ENCODE measurements at regions not wholly inside any gene's neighbourhood (a gene's known extent, or its start where the extent isn't known, plus 50 kb on each side); places are given as distances from the start of the nearest gene placed in this dataset.
A peak's percentile ranks its signal among the peaks of the same experiment; 100 is the strongest.

GRCh38 chr2:144859716-144860115 is 339.8 kb upstream of the ZEB2 start:
- Mint-ChIP-seq H3K27me3 (ENCODE audit: insufficient read depth, low read depth, poor library complexity) (no peaks in the 10 kb centered on the region), H3K9me3 (no peaks in the 10 kb centered on the region), H3K4me1 (no peaks in the 10 kb centered on the region), H3K4me3 (no peak overlapping the region), H3K36me3 (ENCODE audit: low read depth) (no peaks in the 10 kb centered on the region), H3K27ac (no peak overlapping the region)
- H3K79me2 ChIP-seq (replicated peaks; ENCODE audit: insufficient read depth) = no peaks in the 10 kb centered on the region
- TF ChIP-seq ZNF331 (CRISPR knock-in tag; IDR thresholded peaks at IDR 0.05; ENCODE audit: low read depth) = no peak
- no peak for TF ChIP-seq POLR2AphosphoS5 (IDR thresholded peaks at IDR 0.05; ENCODE audit: low read depth)
- no peak for TF ChIP-seq CREB1 (CRISPR knock-in tag; IDR thresholded peaks at IDR 0.05; ENCODE audit: low read depth)
- no peak for TF ChIP-seq REST (IDR thresholded peaks at IDR 0.05; ENCODE audit: unreplicated experiment)
- TF ChIP-seq, protein P1, sequence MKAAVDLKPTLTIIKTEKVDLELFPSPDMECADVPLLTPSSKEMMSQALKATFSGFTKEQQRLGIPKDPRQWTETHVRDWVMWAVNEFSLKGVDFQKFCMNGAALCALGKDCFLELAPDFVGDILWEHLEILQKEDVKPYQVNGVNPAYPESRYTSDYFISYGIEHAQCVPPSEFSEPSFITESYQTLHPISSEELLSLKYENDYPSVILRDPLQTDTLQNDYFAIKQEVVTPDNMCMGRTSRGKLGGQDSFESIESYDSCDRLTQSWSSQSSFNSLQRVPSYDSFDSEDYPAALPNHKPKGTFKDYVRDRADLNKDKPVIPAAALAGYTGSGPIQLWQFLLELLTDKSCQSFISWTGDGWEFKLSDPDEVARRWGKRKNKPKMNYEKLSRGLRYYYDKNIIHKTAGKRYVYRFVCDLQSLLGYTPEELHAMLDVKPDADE (IDR thresholded peaks at IDR 0.05) = no peak
- no peak for TF ChIP-seq CTCF (conservative IDR thresholded peaks at IDR 0.05; ENCODE audit: low read depth in 2 of 2)
- TF ChIP-seq ZNF462 (CRISPR knock-in tag; IDR thresholded peaks at IDR 0.05) = no peak
- no peak for TF ChIP-seq STAT1 (IDR thresholded peaks at IDR 0.05; ENCODE audit: unreplicated experiment)
- no peak for TF ChIP-seq EZH2 (IDR thresholded peaks at IDR 0.05; ENCODE audit: low read depth, unreplicated experiment)
- TF ChIP-seq NANOG (IDR thresholded peaks at IDR 0.05; ENCODE audit: borderline replicate concordance) = no peak
- TF ChIP-seq EZH2phosphoT487 (IDR thresholded peaks at IDR 0.05; ENCODE audit: unreplicated experiment) = no peak
- no peak for TF ChIP-seq JUNB (IDR thresholded peaks at IDR 0.05; ENCODE audit: unreplicated experiment)
- TF ChIP-seq ZNF114 (CRISPR knock-in tag; IDR thresholded peaks at IDR 0.05) = no peak
- ATAC-seq (no peak), DNase-seq (ENCODE audit: low spot score) (no peak)
- no peak overlapping the region for H3K4me2 ChIP-seq
- no peaks in the 10 kb centered on the region for H3K9me2 ChIP-seq (ENCODE audit: insufficient read depth)
- H2AFZ ChIP-seq = peak overlapping the region; percentile 33; the same call in 1 of the 2 replicates
- no peak overlapping the region for H3K27ac ChIP-seq (ENCODE audit: low read depth)
- H3K27me3 ChIP-seq (ENCODE audit: insufficient read depth) = no peaks in the 10 kb centered on the region
- no peaks in the 10 kb centered on the region for H3K4me1 ChIP-seq (ENCODE audit: insufficient read depth)
- no peaks in the 10 kb centered on the region for H4K20me1 ChIP-seq (replicated peaks; ENCODE audit: insufficient read depth)
- no peaks in the 10 kb centered on the region for H3K36me3 ChIP-seq (ENCODE audit: insufficient read depth)
- no peaks in the 10 kb centered on the region for H3F3A ChIP-seq (replicated peaks; ENCODE audit: low read depth)
- H3K4me3 ChIP-seq = no peak overlapping the region

Measured in GM23338 (cell line).